H7 (cell line): ENCODE measurements at regions not wholly inside any gene's neighbourhood (a gene's known extent, or its start where the extent isn't known, plus 50 kb on each side); places are given as distances from the start of the nearest gene placed in this dataset.
"Not testable (repeated sequence)": the region's sequence is repeated elsewhere in the genome, so short reads cannot be mapped to it uniquely, and the experiment has no call there.

Source experiments
- DNase-seq: peaks from one replicate; pipeline ENCODE4 v3.0.0; 2012
- H3K27me3 ChIP-seq: 2 replicates; pipeline ENCODE4 v1.6.0; 2011; ENCODE audit warnings: mild to moderate bottlenecking, low read length; ENCODE audit not compliant: control insufficient read depth, insufficient read depth
- H3K36me3 ChIP-seq: replicated peaks from 2 replicates; pipeline ENCODE4 v1.5.1; 2011; ENCODE audit warnings: low read length; ENCODE audit not compliant: control insufficient read depth, insufficient read depth
- H3K4me3 ChIP-seq: 2 replicates; pipeline ENCODE4 v1.5.1; 2011; ENCODE audit warnings: low read depth, mild to moderate bottlenecking, control low read depth, low read length, moderate library complexity; ENCODE audit not compliant: insufficient read depth

- no peak for DNase-seq
- Histone ChIP-seq H3K4me3 (no peak overlapping the region), H3K27me3 (no peaks in the 10 kb centered on the region), H3K36me3 (no peaks in the 10 kb centered on the region)
These were observed 121.1 kb upstream of the PLAAT1 start for GRCh38 chr3:193119926-193120325.

- Histone ChIP-seq H3K27me3 (no peaks in the 10 kb centered on the region), H3K36me3 (no peaks in the 10 kb centered on the region), H3K4me3 (no peak overlapping the region)
- no peak for DNase-seq
These were observed 116.2 kb upstream of the PLAAT1 start for GRCh38 chr3:193124861-193125260.

- no peak for DNase-seq
- no peaks in the 10 kb centered on the region for H3K27me3 ChIP-seq
- no peaks in the 10 kb centered on the region for H3K36me3 ChIP-seq
- no peak overlapping the region for H3K4me3 ChIP-seq
These were observed 111.4 kb upstream of the PLAAT1 start for GRCh38 chr3:193129607-193130006.

- DNase-seq = no peak
- H3K4me3 ChIP-seq = no peak overlapping the region
- H3K27me3 ChIP-seq = no peaks in the 10 kb centered on the region
- H3K36me3 ChIP-seq = no peaks in the 10 kb centered on the region
These were observed 110.4 kb upstream of the PLAAT1 start for GRCh38 chr3:193130576-193130975.

GRCh38 chr3:193132241-193132640 lies 108.8 kb upstream of the PLAAT1 start:
- Histone ChIP-seq H3K4me3 (no peak overlapping the region), H3K27me3 (no peaks in the 10 kb centered on the region), H3K36me3 (no peaks in the 10 kb centered on the region)
- no peak for DNase-seq

GRCh38 chr3:193132964-193133363 lies 108.1 kb upstream of the PLAAT1 start:
- no peak for DNase-seq
- H3K27me3 ChIP-seq = no peaks in the 10 kb centered on the region
- H3K4me3 ChIP-seq = no peak overlapping the region
- no peaks in the 10 kb centered on the region for H3K36me3 ChIP-seq

- Histone ChIP-seq H3K27me3 (no peaks in the 10 kb centered on the region), H3K4me3 (no peak overlapping the region), H3K36me3 (no peaks in the 10 kb centered on the region)
- DNase-seq = no peak
These were observed 106.2 kb upstream of the PLAAT1 start for GRCh38 chr3:193134856-193135255.

- H3K36me3 ChIP-seq = no peaks in the 10 kb centered on the region
- DNase-seq = no peak
- H3K4me3 ChIP-seq = no peak overlapping the region
- no peaks in the 10 kb centered on the region for H3K27me3 ChIP-seq
These were observed 100.6 kb upstream of the PLAAT1 start for GRCh38 chr3:193140381-193140780.

GRCh38 chr3:193145248-193145647 lies 95.8 kb upstream of the PLAAT1 start:
- no peaks in the 10 kb centered on the region for H3K27me3 ChIP-seq
- H3K4me3 ChIP-seq = no peak overlapping the region
- H3K36me3 ChIP-seq = no peaks in the 10 kb centered on the region
- DNase-seq = no peak

- no peak for DNase-seq
- no peaks in the 10 kb centered on the region for H3K36me3 ChIP-seq
- no peaks in the 10 kb centered on the region for H3K27me3 ChIP-seq
- H3K4me3 ChIP-seq = no peak overlapping the region
These were observed 92.1 kb upstream of the PLAAT1 start for GRCh38 chr3:193148688-193149473.

- no peaks in the 10 kb centered on the region for H3K27me3 ChIP-seq
- H3K36me3 ChIP-seq = no peaks in the 10 kb centered on the region
- no peak for DNase-seq
- H3K4me3 ChIP-seq = no peak overlapping the region
These were observed 91.0 kb upstream of the PLAAT1 start for GRCh38 chr3:193149998-193150397.

GRCh38 chr3:193155044-193155781 lies 85.8 kb upstream of the PLAAT1 start:
- DNase-seq, H3K36me3 ChIP-seq, H3K4me3 ChIP-seq, H3K27me3 ChIP-seq: not testable (repeated sequence)

- Histone ChIP-seq H3K27me3 (no peaks in the 10 kb centered on the region), H3K4me3 (no peak overlapping the region), H3K36me3 (no peaks in the 10 kb centered on the region)
- DNase-seq = no peak
These were observed 84.0 kb upstream of the PLAAT1 start for GRCh38 chr3:193157051-193157450.

GRCh38 chr3:193165431-193166120 lies 75.4 kb upstream of the PLAAT1 start:
- no peaks in the 10 kb centered on the region for H3K27me3 ChIP-seq
- no peak for DNase-seq
- no peaks in the 10 kb centered on the region for H3K36me3 ChIP-seq
- no peak overlapping the region for H3K4me3 ChIP-seq

- H3K27me3 ChIP-seq = no peaks in the 10 kb centered on the region
- no peak overlapping the region for H3K4me3 ChIP-seq
- DNase-seq = no peak
- H3K36me3 ChIP-seq = no peaks in the 10 kb centered on the region
These were observed 72.1 kb upstream of the PLAAT1 start for GRCh38 chr3:193168931-193169330.
